DOHH2 (cell line): ENCODE measurements at regions not wholly inside any gene's neighbourhood (a gene's known extent, or its start where the extent isn't known, plus 50 kb on each side); places are given as distances from the start of the nearest gene placed in this dataset.

Source experiments
- H3F3A ChIP-seq: fragments of 200-600 bp; sonication (generic), shearing (Covaris generic); 2 replicates; pipeline ENCODE4 v1.6.0; 2016; ENCODE audit warnings: antibody characterized with exemption, mild to moderate bottlenecking; ENCODE audit not compliant: control insufficient read depth, insufficient read depth
- H3K27ac ChIP-seq: fragments of 200-600 bp; sonication (generic); 2 replicates; pipeline ENCODE4 v1.5.1; 2014; ENCODE audit warnings: low read depth, mild to moderate bottlenecking, low read length, moderate library complexity
- H3K27me3 ChIP-seq: fragments of 200-600 bp; sonication (generic); 2 replicates; pipeline ENCODE4 v1.6.1; 2014; ENCODE audit warnings: mild to moderate bottlenecking, low read length, mixed read lengths; ENCODE audit not compliant: control insufficient read depth
- H3K36me3 ChIP-seq: fragments of 200-600 bp; sonication (generic); 2 replicates; pipeline ENCODE4 v1.6.1; 2014; ENCODE audit warnings: mild to moderate bottlenecking, low read length, moderate library complexity, mixed read lengths; ENCODE audit not compliant: control insufficient read depth
- H3K4me1 ChIP-seq: fragments of 200-600 bp; sonication (generic); 2 replicates; pipeline ENCODE4 v1.6.1; 2014; ENCODE audit warnings: mild to moderate bottlenecking, low read length, mixed read lengths; ENCODE audit not compliant: control insufficient read depth
- H3K4me2 ChIP-seq: fragments of 200-600 bp; sonication (generic); 2 replicates; pipeline ENCODE4 v1.6.0; 2014; ENCODE audit warnings: mild to moderate bottlenecking, low read length, moderate library complexity
- H3K4me3 ChIP-seq: fragments of 200-600 bp; sonication (generic); 2 replicates; pipeline ENCODE4 v1.5.1; 2014; ENCODE audit warnings: mild to moderate bottlenecking, low read length, mixed read lengths
- H3K79me2 ChIP-seq: fragments of 200-600 bp; sonication (generic); 2 replicates; pipeline ENCODE4 v1.6.1; 2014; ENCODE audit warnings: mild to moderate bottlenecking, low read length, mixed read lengths; ENCODE audit not compliant: control insufficient read depth
- H3K9me2 ChIP-seq: fragments of 200-600 bp; sonication (generic); replicated peaks from 2 replicates; pipeline ENCODE4 v1.6.1; 2014; ENCODE audit warnings: mild to moderate bottlenecking, low read length, mixed read lengths; ENCODE audit not compliant: control insufficient read depth
- H3K9me3 ChIP-seq: fragments of 200-600 bp; sonication (generic); 2 replicates; pipeline ENCODE4 v1.6.1; 2014; ENCODE audit warnings: antibody characterized with exemption, low read length, mixed read lengths; ENCODE audit not compliant: control insufficient read depth, insufficient read depth
- H4K20me1 ChIP-seq: fragments of 200-600 bp; sonication (generic); 2 replicates; pipeline ENCODE4 v1.6.0; 2014; ENCODE audit warnings: low read depth, mild to moderate bottlenecking, antibody characterized with exemption, low read length, moderate library complexity; ENCODE audit not compliant: control insufficient read depth, insufficient read depth
- CTCF ChIP-seq: fragments of 200-600 bp; sonication (generic); IDR thresholded peaks from one replicate; pipeline ENCODE4 v1.5.1; 2014; ENCODE audit warnings: antibody characterized with exemption, mild to moderate bottlenecking, low read depth, low read length; ENCODE audit not compliant: poor library complexity, severe bottlenecking
- EZH2phosphoT487 ChIP-seq: fragments of 200-600 bp; sonication (generic); IDR thresholded peaks from 2 replicates; pipeline ENCODE4 v1.6.1; 2017; ENCODE audit warnings: borderline replicate concordance, mild to moderate bottlenecking, antibody characterized with exemption, low read length, moderate library complexity, mixed read lengths

GRCh38 chr7:81025360-81025759 lies 106.5 kb upstream of the SEMA3C start:
- Histone ChIP-seq H3K36me3 (no peaks in the 10 kb centered on the region), H3K4me2 (no peak overlapping the region), H3K4me1 (no peaks in the 10 kb centered on the region), H4K20me1 (no peaks in the 10 kb centered on the region), H3K4me3 (no peak overlapping the region), H3K27ac (no peak overlapping the region), H3K79me2 (no peaks in the 10 kb centered on the region), H3F3A (no peaks in the 10 kb centered on the region), H3K27me3 (no peaks in the 10 kb centered on the region), H3K9me3 (no peaks in the 10 kb centered on the region), H3K9me2 (no peaks in the 10 kb centered on the region)
- no peak for TF ChIP-seq CTCF
- no peak for TF ChIP-seq EZH2phosphoT487

GRCh38 chr7:81014908-81015307 lies 96.1 kb upstream of the SEMA3C start:
- no peaks in the 10 kb centered on the region for H3K27me3 ChIP-seq
- H3K4me3 ChIP-seq: no peak overlapping the region
- no peaks in the 10 kb centered on the region for H3K79me2 ChIP-seq
- no peaks in the 10 kb centered on the region for H3K9me2 ChIP-seq
- TF ChIP-seq CTCF: no peak
- TF ChIP-seq EZH2phosphoT487: no peak
- no peak overlapping the region for H3K27ac ChIP-seq
- H3K4me2 ChIP-seq: no peak overlapping the region
- H3F3A ChIP-seq: no peaks in the 10 kb centered on the region
- H4K20me1 ChIP-seq: no peaks in the 10 kb centered on the region
- H3K36me3 ChIP-seq: no peaks in the 10 kb centered on the region
- no peaks in the 10 kb centered on the region for H3K4me1 ChIP-seq
- no peaks in the 10 kb centered on the region for H3K9me3 ChIP-seq

- Histone ChIP-seq H4K20me1 (no peaks in the 10 kb centered on the region), H3K79me2 (no peaks in the 10 kb centered on the region), H3K4me2 (no peak overlapping the region), H3K4me3 (no peak overlapping the region), H3K9me3 (no peaks in the 10 kb centered on the region), H3K36me3 (no peaks in the 10 kb centered on the region), H3K27me3 (no peaks in the 10 kb centered on the region), H3K27ac (no peak overlapping the region), H3K4me1 (no peaks in the 10 kb centered on the region), H3F3A (no peaks in the 10 kb centered on the region), H3K9me2 (no peaks in the 10 kb centered on the region)
- TF ChIP-seq EZH2phosphoT487 (no peak), CTCF (no peak)
Measured at GRCh38 chr7:81014266-81014665, 95.4 kb upstream of the SEMA3C start.
